ENCODE measurements at regions not wholly inside any gene's neighbourhood (a gene's known extent, or its start where the extent isn't known, plus 50 kb on each side); places are given as distances from the start of the nearest gene placed in this dataset.

DNA sequence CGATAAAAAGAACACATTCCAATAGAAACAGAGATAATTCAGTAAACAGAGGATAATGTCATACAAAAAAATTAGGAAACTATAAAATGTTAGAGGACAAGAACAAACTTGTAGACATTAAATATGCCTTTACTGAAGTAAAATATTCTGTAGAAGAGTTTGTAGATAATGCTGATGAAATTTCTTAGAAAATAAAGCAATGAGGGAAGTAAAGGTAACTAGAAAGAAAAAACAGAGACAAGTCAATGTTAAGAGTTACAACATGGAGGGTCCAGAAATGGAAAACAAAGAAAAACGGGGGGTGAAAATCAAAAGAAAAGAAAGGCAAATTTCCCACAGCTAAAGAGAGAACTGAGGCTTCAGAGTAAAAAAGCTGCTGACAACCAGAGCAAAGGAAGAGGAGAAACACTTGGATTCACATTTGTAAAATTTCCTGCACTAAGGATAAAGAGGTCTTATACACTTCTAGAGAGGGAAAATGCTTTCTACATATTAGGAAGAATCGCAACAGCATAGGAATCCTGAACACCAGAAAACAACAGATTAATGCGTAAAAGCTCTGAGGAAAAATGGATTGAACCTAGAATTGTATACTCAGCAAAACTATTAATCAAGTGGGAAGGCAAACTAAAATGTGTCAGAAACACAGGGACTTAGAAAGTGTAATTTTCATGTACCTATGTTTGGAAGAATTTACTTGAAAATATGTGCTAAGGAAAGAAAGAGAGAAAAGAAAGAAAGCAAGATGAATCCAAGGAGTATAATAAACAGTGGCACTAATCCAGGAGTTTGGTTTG lies 55.0 kb upstream of the AGR3 start:
- WGBS, 4 donors: 79 to 89% (median 85%) methylated on average over 4 of the region's 4 CpGs
- no peak for ATAC-seq
- no peak overlapping the region for H3K27ac ChIP-seq

GRCh38 chr7:16939161-16939560 lies 57.4 kb upstream of the AGR3 start:
- DNase-seq (no peak), ATAC-seq (no peak)
- Histone ChIP-seq H3K27me3 (no peaks in the 10 kb centered on the region), H3K4me1 (peaks cover 0 to 7% (median 0%) of the 10 kb centered on the region in 12 donors), H3K27ac (no peak overlapping the region), H3K9me3 (no peaks in the 10 kb centered on the region), H3K4me3 (no peak overlapping the region), H3K36me3 (no peaks in the 10 kb centered on the region)
- TF ChIP-seq POLR2A (IDR thresholded peaks at IDR 0.05): no peak
- TF ChIP-seq CTCF (IDR thresholded peaks at IDR 0.05): no peak
- intact Hi-C loops (cut with DNase I): no loop called here

More for the DNA sequence above, 55.0 kb upstream of the AGR3 start:
- intact Hi-C loops (cut with DNase I): no loop called here
- peaks cover 0 to 19% (median 0%) of the 10 kb centered on the region in 12 donors for H3K4me1 ChIP-seq
- no peaks in the 10 kb centered on the region for H3K27me3 ChIP-seq
- H3K36me3 ChIP-seq: no peaks in the 10 kb centered on the region
- DNase-seq: no peak
- H3K9me3 ChIP-seq: no peaks in the 10 kb centered on the region
- no peak for TF ChIP-seq CTCF (IDR thresholded peaks at IDR 0.05)
- H3K4me3 ChIP-seq: no peak overlapping the region

GRCh38 chr7:16940776-16941175 lies 59.0 kb upstream of the AGR3 start:
- TF ChIP-seq CTCF (IDR thresholded peaks at IDR 0.05) (no peak), POLR2A (IDR thresholded peaks at IDR 0.05) (no peak)
- no peak for ATAC-seq
- Histone ChIP-seq H3K36me3 (no peaks in the 10 kb centered on the region), H3K4me1 (peaks cover 0 to 7% (median 0%) of the 10 kb centered on the region in 12 donors), H3K4me3 (no peak overlapping the region), H3K9me3 (no peaks in the 10 kb centered on the region), H3K27ac (no peak overlapping the region), H3K27me3 (no peaks in the 10 kb centered on the region)
- DNase-seq: no peak
- intact Hi-C loops (cut with DNase I): no loop called here

DNA sequence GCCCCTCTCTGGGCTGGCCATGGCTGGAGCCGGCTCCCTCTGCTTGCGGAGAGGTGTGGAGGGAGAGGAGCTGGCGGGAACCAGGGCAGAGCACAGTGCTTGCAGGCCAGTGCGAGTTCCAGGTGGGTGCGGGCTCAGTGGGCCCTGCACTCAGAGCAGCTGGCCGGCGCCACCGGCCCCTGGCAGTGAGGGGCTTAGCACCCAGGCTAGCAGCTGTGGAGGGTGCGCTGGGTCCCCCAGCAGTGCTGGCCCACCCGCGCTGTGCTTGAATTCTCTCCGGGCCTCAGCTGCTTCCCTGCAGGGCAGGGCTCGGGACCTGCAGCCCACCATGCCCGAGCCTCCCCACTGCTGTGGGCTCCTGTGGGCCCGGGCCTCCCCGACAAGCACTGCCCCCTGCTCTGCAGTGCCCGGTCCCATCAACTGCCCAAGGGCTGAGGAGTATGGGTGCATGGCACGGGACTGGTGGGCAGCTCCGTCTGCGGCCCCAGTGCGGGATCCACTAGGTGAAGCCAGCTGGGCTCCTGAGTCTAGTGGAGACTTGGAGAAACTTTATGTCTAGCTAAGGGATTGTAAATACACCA lies 61.2 kb upstream of the AGR3 start:
- DNase-seq (peak in 1 of 5 donors; percentile 49), ATAC-seq (no peak)
- H3K27ac ChIP-seq: no peak overlapping the region
- TF ChIP-seq POLR2A (IDR thresholded peaks at IDR 0.05) (no peak), CTCF (IDR thresholded peaks at IDR 0.05) (no peak)
- no peak overlapping the region for H3K4me3 ChIP-seq
- intact Hi-C loops (cut with DNase I): no loop called here
- no peaks in the 10 kb centered on the region for H3K27me3 ChIP-seq
- peaks cover 0 to 7% (median 0%) of the 10 kb centered on the region in 12 donors for H3K4me1 ChIP-seq
- 90 to 96% (median 93%) methylated on average over 14 to 21 of the region's 21 CpGs for WGBS, 4 donors
- peaks cover 0 to 11% (median 5%) of the 10 kb centered on the region in 12 donors for H3K9me3 ChIP-seq
- no peaks in the 10 kb centered on the region for H3K36me3 ChIP-seq
